Upper lobe of left lung (tissue), 4 donors: ENCODE measurements at regions not wholly inside any gene's neighbourhood (a gene's known extent, or its start where the extent isn't known, plus 50 kb on each side); places are given as distances from the start of the nearest gene placed in this dataset.

Source experiments
- EP300 ChIP-seq, 4 donors: sonication (generic); formaldehyde crosslinking; IDR thresholded peaks; one replicate each; pipeline ENCODE4 v1.5.1; 2017; ENCODE audit warnings: antibody characterized with exemption in 4 of 4, control low read depth in 2 of 4
- POLR2AphosphoS5 ChIP-seq, 2 donors: sonication (generic); formaldehyde crosslinking; IDR thresholded peaks; one replicate each; pipeline ENCODE4 v1.5.1; 2017; ENCODE audit warnings: antibody characterized with exemption in 2 of 2
- TF ChIP-seq, protein P1 (sequence below), 6 experiments: fragments of 450-650 bp in 4 of 6; fragments of 200-600 bp in 2 of 6; sonication (generic) in 2 of 6; IDR thresholded peaks; one replicate each; pipeline ENCODE4 v1.5.1; 2016 to 2019; ENCODE audit warnings: antibody characterized with exemption in 6 of 6

DNA sequence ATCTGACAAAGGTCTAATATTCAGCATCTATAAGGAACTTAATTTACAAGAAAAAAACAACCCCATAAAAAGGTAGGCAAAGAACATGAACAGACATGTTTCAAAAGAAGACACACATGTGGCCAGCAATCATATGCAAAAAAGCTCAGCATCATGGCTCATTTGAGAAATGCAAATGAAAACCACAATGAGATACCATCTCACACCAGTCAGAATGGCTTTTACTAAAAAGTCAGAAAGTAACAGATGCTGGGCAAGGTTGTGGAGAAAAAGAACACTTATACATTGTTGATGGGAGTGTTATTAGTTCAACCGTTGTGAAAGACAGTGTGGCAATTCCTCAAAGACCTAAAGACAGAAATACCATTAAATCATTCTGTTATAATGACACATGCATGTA is 289.9 kb upstream of the MMS22L start:
- TF ChIP-seq EP300 (IDR thresholded peaks at IDR 0.05) (no peak), POLR2AphosphoS5 (IDR thresholded peaks at IDR 0.05) (no peak)
- TF ChIP-seq, protein P1, sequence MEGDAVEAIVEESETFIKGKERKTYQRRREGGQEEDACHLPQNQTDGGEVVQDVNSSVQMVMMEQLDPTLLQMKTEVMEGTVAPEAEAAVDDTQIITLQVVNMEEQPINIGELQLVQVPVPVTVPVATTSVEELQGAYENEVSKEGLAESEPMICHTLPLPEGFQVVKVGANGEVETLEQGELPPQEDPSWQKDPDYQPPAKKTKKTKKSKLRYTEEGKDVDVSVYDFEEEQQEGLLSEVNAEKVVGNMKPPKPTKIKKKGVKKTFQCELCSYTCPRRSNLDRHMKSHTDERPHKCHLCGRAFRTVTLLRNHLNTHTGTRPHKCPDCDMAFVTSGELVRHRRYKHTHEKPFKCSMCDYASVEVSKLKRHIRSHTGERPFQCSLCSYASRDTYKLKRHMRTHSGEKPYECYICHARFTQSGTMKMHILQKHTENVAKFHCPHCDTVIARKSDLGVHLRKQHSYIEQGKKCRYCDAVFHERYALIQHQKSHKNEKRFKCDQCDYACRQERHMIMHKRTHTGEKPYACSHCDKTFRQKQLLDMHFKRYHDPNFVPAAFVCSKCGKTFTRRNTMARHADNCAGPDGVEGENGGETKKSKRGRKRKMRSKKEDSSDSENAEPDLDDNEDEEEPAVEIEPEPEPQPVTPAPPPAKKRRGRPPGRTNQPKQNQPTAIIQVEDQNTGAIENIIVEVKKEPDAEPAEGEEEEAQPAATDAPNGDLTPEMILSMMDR (IDR thresholded peaks at IDR 0.05), result no peak
